ENCODE measurements at regions not wholly inside any gene's neighbourhood (a gene's known extent, or its start where the extent isn't known, plus 50 kb on each side); places are given as distances from the start of the nearest gene placed in this dataset.
"Not testable (repeated sequence)": the region's sequence is repeated elsewhere in the genome, so short reads cannot be mapped to it uniquely, and the experiment has no call there.

DNA sequence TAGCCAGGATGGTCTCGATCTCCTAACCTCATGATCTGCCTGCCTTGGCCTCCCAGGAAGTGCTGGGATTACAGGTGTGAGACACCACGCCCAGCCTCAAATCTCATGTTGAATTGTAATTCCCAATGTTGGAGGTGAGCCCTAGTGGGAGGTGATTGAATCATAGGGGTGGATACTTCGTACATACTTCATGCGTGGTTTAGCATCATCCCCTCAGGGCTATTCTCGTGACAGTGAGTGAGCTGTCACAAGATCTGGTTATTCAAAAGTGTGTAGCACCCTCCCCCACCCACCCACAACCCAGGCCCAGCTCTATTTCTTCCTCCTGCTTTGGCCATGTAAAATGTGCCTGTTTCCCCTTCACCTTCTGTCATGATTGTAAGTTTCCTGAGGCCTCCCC lies 236.9 kb upstream of the IL12A start:
- intact Hi-C loops (cut with micrococcal nuclease) = no loop called here
- CTCF ChIA-PET = no interaction called here
- Mint-ChIP-seq H3K4me3 (no peak overlapping the region), H3K27me3 (peaks cover under 1% of the 10 kb centered on the region), H3K9me3 (peaks cover 9% of the 10 kb centered on the region), H3K27ac (no peak overlapping the region), H3K4me1 (ENCODE audit: low read depth) (no peaks in the 10 kb centered on the region), H3K36me3 (no peaks in the 10 kb centered on the region)
- POLR2A ChIA-PET = no interaction called here
- DNase-seq = no peak

DNA sequence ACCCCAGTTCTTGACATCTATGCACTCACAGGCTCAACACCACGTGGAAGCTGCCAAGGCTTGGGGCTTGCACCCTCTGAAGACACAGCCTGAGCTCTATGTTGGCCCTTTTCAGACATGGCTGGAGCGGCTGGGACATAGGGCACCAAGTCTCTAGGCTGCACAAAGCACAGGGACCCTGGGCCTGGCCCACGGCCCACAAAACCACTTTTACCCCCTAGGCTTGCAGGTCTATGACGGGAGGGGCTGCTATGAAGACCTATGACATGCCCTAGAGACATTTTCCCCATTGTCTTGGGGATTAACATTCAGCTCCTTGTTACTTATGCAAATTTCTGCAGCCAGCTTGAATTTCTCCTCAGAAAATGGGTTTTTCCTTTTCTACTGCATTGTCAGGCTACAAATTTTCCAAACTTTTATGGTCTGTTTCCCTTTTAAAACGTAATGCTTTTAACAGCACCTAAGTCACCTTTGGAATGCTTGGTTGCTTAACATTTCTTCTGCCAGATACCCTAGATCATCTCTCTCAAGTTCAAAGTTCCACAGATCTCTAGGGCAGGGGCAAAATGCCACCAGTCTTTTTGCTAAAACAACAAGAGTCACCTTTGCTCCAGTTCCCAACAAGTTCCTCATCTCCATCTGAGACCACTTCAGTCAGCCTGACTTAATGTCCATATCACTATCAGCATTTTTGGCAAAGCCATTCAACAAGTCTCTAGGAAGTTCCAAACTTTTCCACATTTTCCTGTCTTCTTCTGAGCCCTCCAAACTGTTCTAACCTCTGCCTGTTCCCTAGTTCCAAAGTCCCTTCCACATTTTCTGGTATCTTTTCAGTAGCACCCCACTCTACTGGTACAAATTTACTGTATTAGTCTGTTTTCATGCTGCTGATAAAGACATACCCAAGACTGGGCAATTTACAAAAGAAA lies 232.1 kb upstream of the IL12A start:
- H3K27me3 Mint-ChIP-seq; CTCF ChIA-PET; DNase-seq; H3K4me1 Mint-ChIP-seq (ENCODE audit: low read depth); H3K4me3 Mint-ChIP-seq; H3K36me3 Mint-ChIP-seq; intact Hi-C loops (cut with micrococcal nuclease); POLR2A ChIA-PET; H3K27ac Mint-ChIP-seq: not testable (repeated sequence)
- H3K9me3 Mint-ChIP-seq = peaks cover 11% of the 10 kb centered on the region

DNA sequence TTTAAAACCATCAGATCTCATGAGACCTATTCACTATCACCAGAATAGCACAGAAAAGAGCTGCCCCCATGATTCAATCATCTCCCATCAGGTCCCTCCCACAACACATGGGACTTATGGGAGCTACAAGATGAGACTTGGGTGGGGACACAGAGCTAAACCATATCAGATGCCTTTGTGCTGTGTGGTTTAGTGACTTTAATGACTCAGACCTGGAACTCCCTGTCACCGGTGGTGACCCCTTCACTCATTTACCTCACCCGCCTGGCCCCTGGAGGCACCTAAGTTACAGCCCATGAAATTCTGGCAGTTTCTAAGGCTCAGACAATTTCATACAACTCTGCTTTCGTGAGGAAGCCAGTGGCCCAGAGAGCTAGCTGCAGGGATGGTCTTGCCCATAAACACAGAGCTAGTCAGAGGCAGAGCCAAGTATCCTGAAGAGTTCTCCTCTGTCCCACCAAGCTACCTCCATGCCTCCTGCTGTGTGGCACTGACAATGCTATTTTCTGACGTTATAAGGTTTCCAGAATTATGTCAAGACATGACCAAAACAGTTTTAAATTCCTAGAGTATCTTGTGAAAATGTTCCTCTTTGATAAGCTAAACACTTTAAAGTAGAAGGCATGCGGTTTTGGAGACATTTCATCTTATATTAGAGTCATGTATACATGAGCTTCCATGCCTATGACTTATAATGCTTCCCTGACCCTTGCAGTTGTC lies 231.1 kb upstream of the IL12A start:
- Mint-ChIP-seq H3K27ac (no peak overlapping the region), H3K27me3 (peaks cover 16% of the 10 kb centered on the region), H3K4me1 (ENCODE audit: low read depth) (no peaks in the 10 kb centered on the region), H3K9me3 (peaks cover 11% of the 10 kb centered on the region), H3K4me3 (no peak overlapping the region), H3K36me3 (no peaks in the 10 kb centered on the region)
- intact Hi-C loops (cut with micrococcal nuclease) = no loop called here
- DNase-seq = no peak
- ChIA-PET POLR2A (no interaction called here), CTCF (interaction anchor here (0.6 kb wide), 1 partner anchor 35 kb away, joined by 3 read pairs; no protein-coding TSS in a partner anchor)

DNA sequence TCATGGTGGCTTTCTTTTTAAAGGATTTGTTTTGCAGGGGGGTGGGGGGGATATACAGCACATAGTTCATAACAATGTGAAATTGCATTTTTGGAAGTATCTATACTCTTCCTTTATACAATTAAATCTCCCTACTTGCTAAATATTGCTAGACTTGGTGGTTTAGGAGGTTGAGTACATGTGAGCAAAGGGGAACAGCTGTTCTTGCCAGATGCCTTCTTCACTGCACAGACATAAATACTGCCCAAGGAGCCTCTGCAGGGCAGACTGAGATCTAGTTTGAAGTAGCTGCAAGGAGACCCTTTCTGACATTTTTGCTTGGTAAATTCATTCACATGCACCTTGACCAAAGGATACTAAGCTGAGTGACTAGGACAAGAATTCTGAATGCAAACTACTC lies 228.6 kb upstream of the IL12A start:
- Mint-ChIP-seq H3K36me3 (no peaks in the 10 kb centered on the region), H3K27ac (no peak overlapping the region), H3K4me3 (no peak overlapping the region), H3K9me3 (peaks cover 11% of the 10 kb centered on the region), H3K27me3 (peaks cover 28% of the 10 kb centered on the region), H3K4me1 (ENCODE audit: low read depth) (peaks cover 5% of the 10 kb centered on the region)
- CTCF ChIA-PET = no interaction called here
- POLR2A ChIA-PET = no interaction called here
- DNase-seq = no peak
- intact Hi-C loops (cut with micrococcal nuclease) = no loop called here

DNA sequence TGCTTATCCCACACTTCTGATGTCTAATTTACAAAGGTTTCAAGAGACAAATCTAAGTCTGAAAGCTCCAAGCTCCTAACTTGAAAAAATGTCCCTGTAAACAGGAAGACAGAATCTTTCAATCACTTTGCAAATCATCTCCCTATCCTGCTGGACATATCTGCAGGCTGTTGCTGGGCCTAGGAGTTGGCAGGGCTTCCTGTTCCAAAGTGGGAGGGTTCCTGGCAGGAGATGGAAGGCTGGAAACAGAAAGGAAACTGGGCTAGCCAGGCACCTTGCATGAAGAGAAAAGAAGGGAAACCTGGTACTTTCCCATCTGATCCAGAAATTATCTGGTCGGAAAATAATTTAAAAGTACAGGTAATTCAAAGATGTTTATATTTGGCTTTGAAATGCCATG lies 227.3 kb upstream of the IL12A start:
- POLR2A ChIA-PET = no interaction called here
- H3K27me3 Mint-ChIP-seq = peaks cover 42% of the 10 kb centered on the region
- no peak overlapping the region for H3K27ac Mint-ChIP-seq
- CTCF ChIA-PET = no interaction called here
- H3K9me3 Mint-ChIP-seq = peaks cover 6% of the 10 kb centered on the region
- no peaks in the 10 kb centered on the region for H3K36me3 Mint-ChIP-seq
- peaks cover 10% of the 10 kb centered on the region for H3K4me1 Mint-ChIP-seq (ENCODE audit: low read depth)
- intact Hi-C loops (cut with micrococcal nuclease) = no loop called here
- no peak for DNase-seq
- no peak overlapping the region for H3K4me3 Mint-ChIP-seq

DNA sequence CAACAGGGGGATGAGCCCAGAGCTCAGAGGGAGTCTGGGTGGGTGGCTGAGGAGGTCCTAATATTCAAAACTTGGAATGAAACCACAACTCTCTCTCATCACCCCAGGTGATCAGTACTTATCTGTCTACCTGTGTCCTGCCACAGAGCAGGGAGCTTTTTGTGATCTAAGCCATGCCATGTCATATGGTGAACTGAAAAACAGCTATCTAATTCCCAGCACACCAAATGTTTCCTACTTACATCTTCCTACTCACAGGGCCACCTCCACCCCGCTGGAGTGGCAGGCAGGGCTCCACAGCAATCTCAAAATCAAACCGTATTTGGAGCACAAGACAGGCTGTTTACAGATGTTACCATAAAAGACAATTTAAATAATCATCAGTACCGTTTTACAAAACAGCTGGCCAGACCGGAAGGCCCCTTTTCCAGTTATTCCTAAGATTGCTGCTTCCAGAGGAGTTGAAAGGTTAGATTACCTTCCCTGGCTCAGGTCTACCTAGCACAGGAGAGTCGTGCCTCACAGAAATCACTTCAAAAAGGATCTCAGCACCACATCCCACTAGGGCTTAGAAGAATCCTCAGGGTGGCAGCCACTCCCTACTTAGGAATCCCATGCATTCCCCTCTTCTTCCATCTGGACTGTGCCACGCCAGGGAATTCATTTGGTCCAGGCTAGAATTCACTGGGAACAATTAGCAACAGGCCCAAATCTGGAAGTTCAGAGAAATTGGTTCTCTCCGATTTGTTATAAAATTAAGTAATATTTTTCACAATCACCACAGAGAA lies 226.6 kb upstream of the IL12A start:
- peaks cover 10% of the 10 kb centered on the region for H3K4me1 Mint-ChIP-seq (ENCODE audit: low read depth)
- H3K36me3 Mint-ChIP-seq = no peaks in the 10 kb centered on the region
- no peak overlapping the region for H3K27ac Mint-ChIP-seq
- ChIA-PET POLR2A (no interaction called here), CTCF (no interaction called here)
- intact Hi-C loops (cut with micrococcal nuclease) = no loop called here
- peaks cover 47% of the 10 kb centered on the region for H3K27me3 Mint-ChIP-seq
- DNase-seq = no peak
- no peak overlapping the region for H3K4me3 Mint-ChIP-seq
- H3K9me3 Mint-ChIP-seq = no peaks in the 10 kb centered on the region

DNA sequence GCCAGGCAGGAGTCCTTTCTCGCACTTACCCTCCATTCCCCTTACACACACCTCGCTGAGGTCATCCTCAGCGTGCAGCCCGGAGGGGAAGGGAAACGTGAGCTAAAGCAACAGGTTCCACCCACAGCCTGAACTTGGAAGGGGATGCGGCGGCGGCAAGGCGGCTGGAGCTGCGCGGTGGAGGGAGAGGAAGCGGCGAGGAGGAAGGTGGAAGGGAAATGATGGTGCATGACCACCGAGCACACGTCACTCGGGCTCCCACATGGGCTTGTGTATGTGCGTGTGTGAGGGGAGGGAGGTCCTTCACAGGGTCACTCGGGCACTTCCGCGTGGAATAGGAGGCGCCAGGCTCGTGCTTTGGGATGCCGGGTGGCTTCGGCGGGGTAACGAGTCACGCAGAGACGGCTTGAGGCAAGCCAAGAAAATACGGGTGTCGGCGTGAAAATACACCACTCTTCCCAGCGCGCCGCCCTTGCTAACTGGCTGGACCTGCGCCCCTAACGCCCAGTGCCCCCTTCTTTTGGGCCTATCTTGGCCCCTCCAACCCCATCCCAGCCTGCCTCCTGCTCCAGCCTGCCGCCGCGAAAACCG lies 225.5 kb upstream of the IL12A start:
- peak; percentile 56 for DNase-seq
- Mint-ChIP-seq H3K27me3 (peaks cover 51% of the 10 kb centered on the region), H3K9me3 (no peaks in the 10 kb centered on the region), H3K36me3 (no peaks in the 10 kb centered on the region), H3K4me3 (peak overlapping the region; percentile 63), H3K4me1 (ENCODE audit: low read depth) (peaks cover 10% of the 10 kb centered on the region), H3K27ac (no peak overlapping the region)
- CTCF ChIA-PET = no interaction called here
- intact Hi-C loops (cut with micrococcal nuclease) = no loop called here
- POLR2A ChIA-PET = no interaction called here

DNA sequence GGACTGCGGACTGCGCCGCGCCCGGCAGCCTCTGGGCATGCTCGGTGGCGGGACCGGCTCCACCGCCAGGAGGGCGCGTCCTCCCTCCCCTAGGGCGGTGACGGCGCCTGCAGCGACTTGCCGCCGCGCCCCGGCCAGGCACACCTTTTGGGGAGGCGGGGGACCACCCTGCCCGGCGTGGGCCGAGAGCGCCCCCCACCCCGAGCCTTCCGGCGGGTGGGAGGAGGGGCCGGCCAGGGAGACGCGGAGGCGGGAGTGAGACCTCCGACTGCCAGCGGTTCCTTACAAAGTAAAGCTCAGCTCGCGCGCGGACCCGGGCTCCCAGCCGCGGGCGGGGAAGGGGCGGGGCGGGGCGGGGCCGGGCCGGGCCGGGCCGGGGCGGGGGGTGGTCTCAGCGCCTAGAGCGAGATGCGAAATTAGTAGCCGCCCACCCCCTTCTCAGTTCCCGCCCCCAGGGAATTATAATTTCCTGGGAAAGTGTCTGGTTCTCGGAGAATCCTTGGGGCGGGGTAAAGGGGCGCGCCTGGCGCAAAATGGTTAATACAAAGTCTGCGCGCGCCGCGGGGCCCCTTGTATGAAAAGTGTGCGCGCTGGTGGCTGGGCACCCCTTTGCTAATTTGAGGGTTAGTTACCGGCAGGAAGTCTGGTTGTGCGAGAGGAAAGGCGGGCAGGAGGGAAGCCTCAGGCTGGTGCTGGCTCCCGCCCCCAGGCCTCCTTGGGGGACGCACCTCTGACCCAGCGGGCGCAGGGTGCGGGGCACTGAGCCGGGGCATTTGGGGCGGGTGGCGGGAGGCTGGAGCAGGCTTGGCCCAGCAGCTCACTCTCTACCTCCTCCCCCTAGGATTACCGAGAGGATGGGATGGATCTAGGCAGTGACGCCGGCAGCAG lies 224.8 kb upstream of the IL12A start:
- DNase-seq = peak; percentile 37
- ChIA-PET CTCF (no interaction called here), POLR2A (no interaction called here)
- Mint-ChIP-seq H3K27ac (no peak overlapping the region), H3K36me3 (no peaks in the 10 kb centered on the region), H3K27me3 (peaks cover 56% of the 10 kb centered on the region), H3K9me3 (no peaks in the 10 kb centered on the region), H3K4me3 (peak overlapping the region; percentile 67), H3K4me1 (ENCODE audit: low read depth) (peaks cover 10% of the 10 kb centered on the region)
- intact Hi-C loops (cut with micrococcal nuclease) = no loop called here

DNA sequence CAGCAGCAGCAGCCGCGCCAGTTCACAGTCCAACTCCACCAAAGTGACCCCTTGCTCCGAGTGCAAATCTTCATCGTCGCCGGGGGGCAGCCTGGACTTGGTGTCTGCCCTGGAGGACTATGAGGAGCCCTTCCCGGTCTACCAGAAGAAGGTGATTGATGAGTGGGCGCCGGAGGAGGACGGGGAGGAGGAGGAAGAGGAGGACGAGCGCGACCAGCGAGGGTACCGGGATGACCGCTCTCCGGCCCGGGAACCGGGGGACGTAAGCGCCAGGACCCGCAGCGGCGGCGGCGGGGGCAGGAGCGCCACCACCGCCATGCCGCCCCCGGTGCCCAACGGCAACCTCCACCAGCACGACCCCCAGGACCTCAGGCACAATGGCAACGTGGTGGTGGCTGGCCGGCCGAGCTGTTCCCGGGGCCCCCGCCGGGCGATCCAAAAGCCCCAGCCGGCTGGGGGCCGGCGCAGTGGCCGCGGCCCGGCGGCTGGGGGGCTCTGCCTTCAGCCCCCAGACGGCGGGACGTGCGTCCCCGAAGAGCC lies 224.1 kb upstream of the IL12A start:
- DNase-seq = no peak
- no peaks in the 10 kb centered on the region for H3K9me3 Mint-ChIP-seq
- peaks cover 10% of the 10 kb centered on the region for H3K4me1 Mint-ChIP-seq (ENCODE audit: low read depth)
- intact Hi-C loops (cut with micrococcal nuclease) = no loop called here
- CTCF ChIA-PET = no interaction called here
- peak overlapping the region; percentile 67 for H3K4me3 Mint-ChIP-seq
- H3K36me3 Mint-ChIP-seq = no peaks in the 10 kb centered on the region
- POLR2A ChIA-PET = no interaction called here
- no peak overlapping the region for H3K27ac Mint-ChIP-seq
- H3K27me3 Mint-ChIP-seq = peaks cover 56% of the 10 kb centered on the region

DNA sequence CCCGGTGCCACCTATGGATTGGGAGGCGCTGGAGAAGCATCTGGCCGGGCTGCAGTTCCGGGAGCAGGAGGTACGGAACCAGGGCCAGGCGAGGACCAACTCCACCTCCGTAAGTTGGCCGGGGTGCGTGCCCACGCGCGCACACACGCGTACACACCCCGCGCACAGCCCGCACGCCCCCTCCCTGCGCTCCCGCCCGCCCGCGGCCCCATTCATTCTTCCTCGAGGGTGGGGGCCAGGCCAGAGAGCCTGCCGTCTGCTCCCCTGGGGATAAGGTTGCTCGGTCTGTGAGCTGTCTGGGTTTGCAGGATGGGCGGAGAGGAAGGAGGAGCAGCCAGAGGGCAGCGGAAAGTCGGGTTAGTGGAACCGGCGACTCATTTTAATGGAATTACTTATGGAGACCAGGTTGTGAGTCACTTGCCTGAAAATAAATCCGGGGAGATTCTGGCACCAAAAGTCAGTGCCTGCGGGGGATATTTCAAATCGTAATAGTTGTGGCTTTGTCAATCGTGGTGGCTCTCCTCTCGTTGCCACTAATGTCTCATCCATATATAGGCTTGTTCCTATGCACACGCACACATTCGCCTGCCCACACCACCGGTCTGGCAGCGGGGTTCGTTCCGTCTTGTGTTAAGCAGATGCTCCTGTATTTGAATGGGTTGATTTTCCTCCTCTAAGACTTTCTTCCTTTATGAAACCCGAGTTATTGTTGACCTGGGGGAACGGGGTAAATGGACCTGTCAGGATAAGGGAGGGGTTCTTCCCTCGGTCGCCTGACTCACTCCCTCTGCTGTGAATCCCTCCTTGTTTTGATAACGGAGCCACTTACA lies 223.4 kb upstream of the IL12A start:
- ChIA-PET POLR2A (no interaction called here), CTCF (no interaction called here)
- intact Hi-C loops (cut with micrococcal nuclease) = no loop called here
- peak; percentile 15 for DNase-seq
- H3K27me3 Mint-ChIP-seq = peaks cover 56% of the 10 kb centered on the region
- H3K36me3 Mint-ChIP-seq = no peaks in the 10 kb centered on the region
- H3K4me1 Mint-ChIP-seq (ENCODE audit: low read depth) = peaks cover 10% of the 10 kb centered on the region
- H3K4me3 Mint-ChIP-seq = peak overlapping the region; percentile 38
- H3K27ac Mint-ChIP-seq = no peak overlapping the region
- no peaks in the 10 kb centered on the region for H3K9me3 Mint-ChIP-seq

DNA sequence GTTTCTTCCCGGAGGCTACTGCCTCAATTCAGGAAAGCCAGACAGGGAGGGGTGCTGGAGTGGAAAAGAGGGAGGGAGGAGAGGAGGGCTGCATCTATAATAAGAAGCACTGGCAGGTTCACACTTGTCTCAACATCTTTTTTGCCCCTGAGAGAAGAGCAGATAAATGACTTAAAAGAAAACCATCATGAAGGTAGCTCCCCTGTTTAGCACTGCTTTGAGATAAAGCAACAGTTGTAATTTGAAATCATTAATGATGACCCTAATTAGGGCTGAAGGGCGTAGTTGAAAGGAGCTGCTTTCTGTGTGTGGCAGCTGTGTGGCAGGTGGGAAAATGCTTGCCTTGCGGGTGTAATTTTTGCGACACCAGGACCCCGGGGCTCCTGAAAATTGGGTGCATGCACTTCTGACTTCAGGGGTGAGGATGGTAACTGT lies 222.8 kb upstream of the IL12A start:
- no peak for DNase-seq
- Mint-ChIP-seq H3K27ac (no peak overlapping the region), H3K27me3 (peaks cover 53% of the 10 kb centered on the region), H3K4me1 (ENCODE audit: low read depth) (peaks cover 10% of the 10 kb centered on the region), H3K36me3 (no peaks in the 10 kb centered on the region), H3K9me3 (no peaks in the 10 kb centered on the region), H3K4me3 (no peak overlapping the region)
- POLR2A ChIA-PET = no interaction called here
- intact Hi-C loops (cut with micrococcal nuclease) = no loop called here
- CTCF ChIA-PET = interaction anchor here (0.7 kb wide), 1 partner anchor 19 kb away, joined by 3 read pairs; no protein-coding TSS in a partner anchor

Measured in activated CD4-positive, alpha-beta memory T cell treated with anti-CD3 and anti-CD28 coated beads for 36 hours (primary cell).